ENCODE measurements at regions not wholly inside any gene's neighbourhood (a gene's known extent, or its start where the extent isn't known, plus 50 kb on each side); places are given as distances from the start of the nearest gene placed in this dataset.

DNA sequence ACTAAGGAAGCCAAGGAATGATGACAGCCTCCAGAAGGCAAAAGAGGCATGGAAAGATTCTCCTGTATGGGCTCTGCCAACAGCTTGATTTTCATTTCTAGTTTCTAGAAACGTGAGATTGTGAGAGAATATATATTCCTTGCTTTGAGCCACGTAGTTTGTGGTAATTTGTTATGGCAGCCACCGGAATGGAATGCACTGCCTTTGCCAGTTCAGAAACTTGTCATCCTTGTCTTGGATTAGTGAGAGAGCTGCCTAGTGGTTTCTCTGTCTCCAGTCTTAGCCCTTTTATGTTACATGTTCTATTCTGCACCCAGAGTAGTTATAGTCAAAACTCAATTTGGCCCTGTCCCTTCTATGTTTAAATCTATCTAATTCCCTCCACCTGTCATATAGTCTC is 216.0 kb upstream of the PTGFR start:
- no peak for ATAC-seq
- CTCF ChIA-PET, result no interaction called here
- peaks cover 6% of the 10 kb centered on the region for H3K27me3 Mint-ChIP-seq

DNA sequence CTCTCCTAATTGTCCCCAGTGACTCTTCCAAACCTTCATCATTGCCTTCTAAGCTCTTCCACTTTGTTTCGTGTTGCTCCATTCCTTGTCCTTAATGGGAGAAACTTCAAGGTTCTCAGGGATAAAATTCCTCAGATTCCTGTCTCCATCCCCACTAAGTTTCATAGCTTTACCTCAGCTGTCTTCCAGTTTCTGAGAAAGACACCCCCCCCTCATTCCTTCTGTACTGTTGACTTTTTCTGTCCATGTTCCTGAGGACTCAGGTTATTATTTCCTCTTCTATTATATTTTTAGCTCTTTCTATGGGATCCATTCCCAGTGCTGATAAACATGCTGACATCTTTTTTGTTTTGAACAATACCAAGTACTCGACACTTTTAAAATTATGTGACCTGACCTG is 215.3 kb upstream of the PTGFR start:
- Mint-ChIP-seq H3K27ac (no peak overlapping the region), H3K4me1 (ENCODE audit: low read depth) (no peaks in the 10 kb centered on the region), H3K36me3 (ENCODE audit: low read depth) (no peaks in the 10 kb centered on the region)

More for the DNA sequence above, 216.0 kb upstream of the PTGFR start:
- intact Hi-C loops (cut with micrococcal nuclease), result no loop called here
- TF ChIP-seq, protein P1, sequence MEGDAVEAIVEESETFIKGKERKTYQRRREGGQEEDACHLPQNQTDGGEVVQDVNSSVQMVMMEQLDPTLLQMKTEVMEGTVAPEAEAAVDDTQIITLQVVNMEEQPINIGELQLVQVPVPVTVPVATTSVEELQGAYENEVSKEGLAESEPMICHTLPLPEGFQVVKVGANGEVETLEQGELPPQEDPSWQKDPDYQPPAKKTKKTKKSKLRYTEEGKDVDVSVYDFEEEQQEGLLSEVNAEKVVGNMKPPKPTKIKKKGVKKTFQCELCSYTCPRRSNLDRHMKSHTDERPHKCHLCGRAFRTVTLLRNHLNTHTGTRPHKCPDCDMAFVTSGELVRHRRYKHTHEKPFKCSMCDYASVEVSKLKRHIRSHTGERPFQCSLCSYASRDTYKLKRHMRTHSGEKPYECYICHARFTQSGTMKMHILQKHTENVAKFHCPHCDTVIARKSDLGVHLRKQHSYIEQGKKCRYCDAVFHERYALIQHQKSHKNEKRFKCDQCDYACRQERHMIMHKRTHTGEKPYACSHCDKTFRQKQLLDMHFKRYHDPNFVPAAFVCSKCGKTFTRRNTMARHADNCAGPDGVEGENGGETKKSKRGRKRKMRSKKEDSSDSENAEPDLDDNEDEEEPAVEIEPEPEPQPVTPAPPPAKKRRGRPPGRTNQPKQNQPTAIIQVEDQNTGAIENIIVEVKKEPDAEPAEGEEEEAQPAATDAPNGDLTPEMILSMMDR (IDR thresholded peaks at IDR 0.05), result no peak
- Mint-ChIP-seq H3K9me3 (no peaks in the 10 kb centered on the region), H3K27ac (no peak overlapping the region), H3K4me1 (ENCODE audit: low read depth) (no peaks in the 10 kb centered on the region), H3K4me3 (no peak overlapping the region), H3K36me3 (ENCODE audit: low read depth) (no peaks in the 10 kb centered on the region)
- POLR2A ChIA-PET, result no interaction called here
- DNase-seq, result no peak

DNA sequence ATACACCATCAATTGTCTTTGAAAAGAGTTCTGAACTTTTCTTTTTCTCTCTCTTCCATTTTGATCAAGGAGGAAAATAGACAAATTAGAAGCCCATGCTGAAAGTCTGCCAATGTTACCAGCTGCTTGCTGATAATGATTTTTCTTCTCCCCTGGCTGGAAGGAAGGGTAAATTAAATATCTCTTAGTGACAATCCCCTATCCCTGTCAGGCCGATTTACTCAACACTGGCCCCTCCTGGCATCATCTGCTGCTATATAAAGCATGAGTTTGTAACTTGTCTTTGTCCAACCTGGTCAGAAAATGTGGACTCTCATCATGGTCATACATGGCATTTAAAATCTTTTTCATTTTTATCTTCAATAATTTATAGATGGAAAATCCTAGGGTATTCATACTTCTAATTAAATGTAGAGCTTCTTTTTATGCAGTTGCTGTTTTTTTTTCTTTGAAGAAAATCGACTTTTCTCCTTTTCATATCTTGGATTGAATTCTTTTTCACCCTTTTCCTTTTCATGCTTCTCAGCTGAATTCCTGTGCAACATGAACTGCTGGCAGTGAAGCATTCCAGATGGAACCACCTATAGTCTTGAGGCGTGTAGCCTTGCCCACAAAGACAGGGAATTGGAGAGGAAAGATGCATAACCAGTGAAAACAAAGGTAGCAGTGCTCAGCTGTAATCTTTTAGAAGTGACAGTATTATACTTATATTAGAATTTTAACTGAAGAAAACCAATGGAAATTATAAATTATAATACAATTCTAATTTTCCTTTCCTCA is 214.7 kb upstream of the PTGFR start:
- Mint-ChIP-seq H3K4me1 (ENCODE audit: low read depth) (no peaks in the 10 kb centered on the region), H3K9me3 (no peaks in the 10 kb centered on the region), H3K27ac (no peak overlapping the region), H3K4me3 (no peak overlapping the region), H3K36me3 (ENCODE audit: low read depth) (no peaks in the 10 kb centered on the region), H3K27me3 (peaks cover 6% of the 10 kb centered on the region)
- ChIA-PET CTCF (no interaction called here), POLR2A (no interaction called here)
- ATAC-seq (no peak), DNase-seq (no peak)
- intact Hi-C loops (cut with micrococcal nuclease), result no loop called here
- TF ChIP-seq, protein P1 (IDR thresholded peaks at IDR 0.05), result no peak

More for the DNA sequence above, 215.3 kb upstream of the PTGFR start:
- DNase-seq (no peak), ATAC-seq (no peak)
- Mint-ChIP-seq H3K4me3 (no peak overlapping the region), H3K9me3 (no peaks in the 10 kb centered on the region), H3K27me3 (peaks cover 6% of the 10 kb centered on the region)
- CTCF ChIA-PET, result no interaction called here
- intact Hi-C loops (cut with micrococcal nuclease), result no loop called here
- TF ChIP-seq, protein P1 (IDR thresholded peaks at IDR 0.05), result no peak
- POLR2A ChIA-PET, result no interaction called here

DNA sequence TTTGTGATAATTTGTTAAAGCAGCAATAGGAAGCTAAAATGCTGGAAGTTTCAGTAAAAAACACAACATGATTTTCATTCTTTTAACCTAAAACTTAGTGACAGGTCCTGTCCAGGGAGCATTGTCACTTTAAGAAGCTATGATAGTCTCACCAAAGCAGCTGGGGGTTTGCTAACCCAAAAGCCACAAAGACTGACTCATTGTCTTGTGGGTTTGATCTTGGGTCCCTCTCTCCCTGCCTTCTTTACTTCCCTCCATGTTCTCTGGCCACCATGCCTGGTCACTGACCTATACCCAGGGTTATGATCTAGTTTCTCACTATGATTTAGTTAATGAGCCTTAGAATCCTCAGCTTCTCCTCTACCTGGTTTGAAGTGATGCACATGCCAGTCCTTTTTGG is 213.5 kb upstream of the PTGFR start:
- intact Hi-C loops (cut with micrococcal nuclease), result no loop called here
- ChIA-PET POLR2A (no interaction called here), CTCF (no interaction called here)
- TF ChIP-seq, protein P1 (IDR thresholded peaks at IDR 0.05), result no peak
- Mint-ChIP-seq H3K27ac (no peak overlapping the region), H3K27me3 (peaks cover 6% of the 10 kb centered on the region), H3K4me1 (ENCODE audit: low read depth) (no peaks in the 10 kb centered on the region), H3K9me3 (peaks cover 1% of the 10 kb centered on the region), H3K4me3 (no peak overlapping the region), H3K36me3 (ENCODE audit: low read depth) (no peaks in the 10 kb centered on the region)
- peak; percentile 4 for DNase-seq
- ATAC-seq, result no peak

DNA sequence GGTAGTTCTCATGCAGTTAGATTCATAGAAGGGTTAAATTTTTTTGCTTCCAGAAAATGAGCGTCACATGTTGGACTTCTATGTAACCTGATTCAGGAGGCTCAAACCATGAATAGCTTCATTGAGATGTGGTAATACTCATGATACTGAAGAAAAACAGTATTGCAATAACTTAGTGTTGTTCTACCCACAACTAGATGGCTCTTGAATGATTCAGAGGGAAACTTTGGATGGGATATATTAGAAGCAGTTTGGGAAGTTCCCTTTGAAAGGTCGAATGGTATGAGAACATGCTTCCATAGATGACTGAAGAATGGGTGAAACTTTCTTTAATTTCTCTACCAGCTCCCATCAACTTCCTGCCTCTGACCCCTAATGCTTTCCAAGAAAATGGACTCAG is 211.7 kb upstream of the PTGFR start:
- Mint-ChIP-seq H3K4me3 (no peak overlapping the region), H3K4me1 (ENCODE audit: low read depth) (no peaks in the 10 kb centered on the region), H3K27me3 (peaks cover 4% of the 10 kb centered on the region), H3K27ac (no peak overlapping the region), H3K36me3 (ENCODE audit: low read depth) (no peaks in the 10 kb centered on the region), H3K9me3 (peaks cover 1% of the 10 kb centered on the region)
- DNase-seq (no peak), ATAC-seq (no peak)
- TF ChIP-seq, protein P1 (IDR thresholded peaks at IDR 0.05), result no peak
- ChIA-PET POLR2A (no interaction called here), CTCF (no interaction called here)
- intact Hi-C loops (cut with micrococcal nuclease), result no loop called here

All from activated CD8-positive, alpha-beta T cell treated with anti-CD3 and anti-CD28 coated beads for 36 hours (primary cell).